ENCODE measurements at regions not wholly inside any gene's neighbourhood (a gene's known extent, or its start where the extent isn't known, plus 50 kb on each side); places are given as distances from the start of the nearest gene placed in this dataset.

- TF ChIP-seq CTCF (IDR thresholded peaks at IDR 0.05) (no peak), ZFX (IDR thresholded peaks at IDR 0.05; ENCODE audit: borderline replicate concordance) (no peak)
These were observed 128.8 kb downstream of the NHLRC3 start for GRCh38 chr13:39167018-39167417.
